Vagina (tissue), 2 donors: ENCODE measurements at regions not wholly inside any gene's neighbourhood (a gene's known extent, or its start where the extent isn't known, plus 50 kb on each side); places are given as distances from the start of the nearest gene placed in this dataset.
"Not testable (repeated sequence)": the region's sequence is repeated elsewhere in the genome, so short reads cannot be mapped to it uniquely, and the experiment has no call there.

Source experiments
- POLR2A ChIP-seq, 2 donors: fragments of 450-650 bp; IDR thresholded peaks; one replicate each; pipeline ENCODE4 v1.6.1; 2017; ENCODE audit warnings: antibody characterized with exemption in 2 of 2, mild to moderate bottlenecking in 2 of 2, moderate library complexity in 2 of 2
- POLR2AphosphoS5 ChIP-seq, 2 donors: sonication (generic); formaldehyde crosslinking; IDR thresholded peaks; one replicate each; pipeline ENCODE4 v1.9.0; 2017; ENCODE audit warnings: antibody characterized with exemption in 2 of 2, mild to moderate bottlenecking in 2 of 2, low read depth in 1 of 2; ENCODE audit not compliant: insufficient read depth in 1 of 2
- TF ChIP-seq, protein P1 (sequence below), 3 experiments: fragments of 450-650 bp in 2 of 3; fragments of 200-600 bp in 1 of 3; sonication (generic) in 1 of 3; IDR thresholded peaks; one replicate each; pipeline ENCODE4 v1.5.1; 2017 to 2019; ENCODE audit warnings: antibody characterized with exemption in 3 of 3, mild to moderate bottlenecking in 2 of 3, moderate library complexity in 2 of 3

DNA sequence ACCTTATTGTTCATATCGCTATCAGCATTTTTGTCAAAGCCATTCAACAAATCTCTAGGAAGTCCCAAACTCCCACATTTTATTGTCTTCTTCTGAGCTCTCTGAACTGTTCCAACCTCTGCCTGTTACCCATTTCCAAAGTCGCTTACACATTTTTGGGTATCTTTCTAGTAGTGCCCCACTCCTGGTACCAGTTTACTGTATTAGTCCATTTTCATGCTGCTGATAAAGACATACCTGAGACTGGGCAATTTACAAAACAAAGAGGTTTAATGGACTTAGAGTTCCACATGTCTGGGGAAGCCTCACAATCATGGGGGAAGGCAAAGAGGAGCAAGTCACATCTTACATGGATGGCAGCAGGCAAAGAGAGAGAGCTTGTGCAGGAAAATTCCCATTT lies 192.2 kb upstream of the SPAG17 start:
- TF ChIP-seq, protein P1, sequence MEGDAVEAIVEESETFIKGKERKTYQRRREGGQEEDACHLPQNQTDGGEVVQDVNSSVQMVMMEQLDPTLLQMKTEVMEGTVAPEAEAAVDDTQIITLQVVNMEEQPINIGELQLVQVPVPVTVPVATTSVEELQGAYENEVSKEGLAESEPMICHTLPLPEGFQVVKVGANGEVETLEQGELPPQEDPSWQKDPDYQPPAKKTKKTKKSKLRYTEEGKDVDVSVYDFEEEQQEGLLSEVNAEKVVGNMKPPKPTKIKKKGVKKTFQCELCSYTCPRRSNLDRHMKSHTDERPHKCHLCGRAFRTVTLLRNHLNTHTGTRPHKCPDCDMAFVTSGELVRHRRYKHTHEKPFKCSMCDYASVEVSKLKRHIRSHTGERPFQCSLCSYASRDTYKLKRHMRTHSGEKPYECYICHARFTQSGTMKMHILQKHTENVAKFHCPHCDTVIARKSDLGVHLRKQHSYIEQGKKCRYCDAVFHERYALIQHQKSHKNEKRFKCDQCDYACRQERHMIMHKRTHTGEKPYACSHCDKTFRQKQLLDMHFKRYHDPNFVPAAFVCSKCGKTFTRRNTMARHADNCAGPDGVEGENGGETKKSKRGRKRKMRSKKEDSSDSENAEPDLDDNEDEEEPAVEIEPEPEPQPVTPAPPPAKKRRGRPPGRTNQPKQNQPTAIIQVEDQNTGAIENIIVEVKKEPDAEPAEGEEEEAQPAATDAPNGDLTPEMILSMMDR (IDR thresholded peaks at IDR 0.05): not testable (repeated sequence)
- TF ChIP-seq POLR2A (IDR thresholded peaks at IDR 0.05); POLR2AphosphoS5 (IDR thresholded peaks at IDR 0.05; ENCODE audit: insufficient read depth in 1 of 2, low read depth in 1 of 2): not testable (repeated sequence)
